Suppressor macrophage treated with lipopolysaccharide for 4 hours (primary cell): ENCODE measurements at regions not wholly inside any gene's neighbourhood (a gene's known extent, or its start where the extent isn't known, plus 50 kb on each side); places are given as distances from the start of the nearest gene placed in this dataset.

Experiments used
- DNase-seq: peaks from one replicate; pipeline ENCODE4 v3.0.0-alpha.2; 2020

- no peak for DNase-seq
Observed at GRCh38 chr5:18270635-18271338, 636.5 kb downstream of the TAF11L14 start.

- no peak for DNase-seq
Observed at GRCh38 chr5:18276939-18277338, 642.7 kb downstream of the TAF11L14 start.

GRCh38 chr5:18281947-18282581 lies 647.8 kb downstream of the TAF11L14 start:
- DNase-seq, result peak; percentile 42

GRCh38 chr5:18285257-18285656 lies 651.0 kb downstream of the TAF11L14 start:
- no peak for DNase-seq

DNA sequence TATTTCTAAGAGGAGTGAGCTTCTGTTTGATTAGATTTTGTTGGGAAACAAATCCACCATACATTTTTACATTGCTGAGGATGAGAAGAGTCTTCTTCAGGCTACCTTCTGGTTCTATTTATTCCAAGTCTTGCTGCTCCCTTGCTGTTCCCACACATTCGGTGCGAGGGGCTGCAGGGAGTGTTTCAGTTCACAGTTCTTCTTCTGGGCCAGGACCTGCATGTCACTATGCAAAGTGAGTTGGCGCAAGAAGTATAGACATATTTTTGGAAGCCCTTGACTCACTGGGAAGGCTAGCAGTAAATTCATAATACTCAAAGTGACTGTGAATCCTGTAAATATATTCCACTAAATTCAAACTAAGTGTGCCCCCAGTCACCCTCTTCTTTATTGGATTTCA lies 657.9 kb downstream of the TAF11L14 start:
- no peak for DNase-seq

GRCh38 chr5:18295696-18296095 lies 661.4 kb downstream of the TAF11L14 start:
- DNase-seq, result peak; percentile 67

- DNase-seq, result peak; percentile 8
Observed at GRCh38 chr5:18299166-18299565, 664.9 kb downstream of the TAF11L14 start.

- peak; percentile 41 for DNase-seq
Observed at GRCh38 chr5:18305288-18305924, 671.1 kb downstream of the TAF11L14 start.

DNA sequence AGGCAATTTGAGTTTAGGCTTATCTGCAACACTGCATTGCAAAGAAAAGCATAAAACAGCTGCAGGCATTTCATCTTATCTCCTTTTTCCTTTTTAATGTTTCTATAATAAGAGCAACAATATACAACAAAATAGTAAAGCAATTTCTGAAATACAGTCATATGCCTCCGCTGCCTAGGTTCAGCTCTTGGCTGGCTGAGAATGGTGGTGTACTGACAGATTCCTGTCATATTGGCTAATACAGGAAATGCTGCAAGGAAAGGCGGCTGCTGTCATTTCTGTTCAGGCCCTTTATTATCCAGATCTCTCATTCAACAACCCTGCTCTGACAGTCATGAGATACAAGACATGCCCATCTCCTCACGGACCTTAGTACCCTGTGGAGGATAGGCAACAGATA lies 677.0 kb downstream of the TAF11L14 start:
- peak; percentile 45 for DNase-seq

GRCh38 chr5:18312016-18312415 lies 677.8 kb downstream of the TAF11L14 start:
- DNase-seq, result no peak

DNA sequence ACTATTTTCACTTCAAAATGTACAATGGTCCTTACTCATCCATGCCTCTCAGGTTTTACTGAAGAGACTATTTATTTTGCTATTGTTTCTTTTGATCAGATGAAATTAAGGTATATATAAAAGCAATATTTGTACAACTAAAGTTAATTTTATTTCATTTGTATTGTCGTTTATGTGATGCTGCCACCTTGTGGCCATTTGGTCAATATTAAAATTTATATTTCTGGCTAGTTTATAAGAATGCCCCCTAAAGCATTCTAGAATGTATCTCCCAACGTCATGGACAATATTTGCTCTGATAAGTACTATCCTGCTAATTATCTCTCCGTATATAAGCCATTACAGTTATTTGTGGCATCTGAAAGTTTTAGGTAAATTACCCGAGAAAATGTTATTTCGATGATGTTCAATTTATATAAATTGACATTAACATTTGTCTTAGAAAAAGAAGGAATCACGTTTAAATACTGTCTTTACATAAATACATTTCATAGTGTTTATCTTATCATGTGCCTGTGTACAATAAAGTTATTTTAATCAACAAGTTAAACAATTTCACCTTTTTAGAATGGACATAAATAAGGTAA lies 680.0 kb downstream of the TAF11L14 start:
- peak; percentile 53 for DNase-seq

DNA sequence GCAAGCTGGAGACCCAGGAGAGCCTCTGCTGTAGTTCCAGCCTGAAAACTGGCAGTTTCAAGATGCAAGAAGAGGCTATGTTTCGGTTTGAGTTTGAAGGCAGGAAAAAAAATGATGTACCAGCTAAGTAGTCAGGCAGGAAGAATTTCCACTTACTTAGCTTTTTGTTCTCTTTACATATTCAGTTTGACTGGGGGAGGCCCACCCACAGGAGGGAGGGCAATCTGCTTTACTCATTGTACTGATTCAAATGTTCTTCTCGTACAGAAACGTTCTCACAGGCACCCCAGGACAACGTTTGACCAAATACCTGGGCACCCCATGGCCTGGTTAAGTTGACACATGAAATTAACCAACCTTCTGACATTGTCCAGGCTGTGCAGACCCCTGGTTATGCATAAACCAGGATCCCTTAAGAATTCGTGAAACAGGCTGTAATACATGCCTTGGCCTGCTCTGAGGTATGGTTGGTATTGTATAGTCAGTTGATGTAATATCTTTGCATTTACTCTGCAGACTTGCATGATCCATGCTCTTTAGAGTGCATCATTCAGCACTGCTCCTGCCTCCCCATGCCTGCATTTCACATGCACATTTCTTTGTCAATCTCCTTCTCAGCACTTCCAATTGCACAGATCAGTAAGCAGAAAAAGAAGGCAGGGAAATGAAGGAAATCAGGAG lies 687.1 kb downstream of the TAF11L14 start:
- no peak for DNase-seq

DNA sequence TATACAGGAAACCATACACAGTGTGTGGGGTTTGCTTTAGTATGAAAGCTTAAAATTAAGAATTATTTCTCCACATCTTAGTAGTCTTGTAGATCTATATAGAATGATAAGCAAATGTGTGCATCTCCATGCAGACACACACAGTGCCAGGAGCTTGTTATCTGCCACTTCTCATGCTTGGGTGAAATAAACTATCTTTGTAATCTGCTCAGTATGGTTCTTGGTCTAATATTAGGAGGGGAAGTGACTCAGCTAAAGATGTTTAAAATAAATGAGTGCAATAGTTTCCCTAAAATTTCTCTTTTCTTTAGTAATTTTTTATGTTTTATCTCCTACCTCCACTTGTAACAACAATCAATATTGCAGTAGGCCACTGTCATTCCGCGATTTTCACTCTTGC lies 689.6 kb downstream of the TAF11L14 start:
- no peak for DNase-seq

- no peak for DNase-seq
Observed at GRCh38 chr5:18325431-18325830, 691.2 kb downstream of the TAF11L14 start.

DNA sequence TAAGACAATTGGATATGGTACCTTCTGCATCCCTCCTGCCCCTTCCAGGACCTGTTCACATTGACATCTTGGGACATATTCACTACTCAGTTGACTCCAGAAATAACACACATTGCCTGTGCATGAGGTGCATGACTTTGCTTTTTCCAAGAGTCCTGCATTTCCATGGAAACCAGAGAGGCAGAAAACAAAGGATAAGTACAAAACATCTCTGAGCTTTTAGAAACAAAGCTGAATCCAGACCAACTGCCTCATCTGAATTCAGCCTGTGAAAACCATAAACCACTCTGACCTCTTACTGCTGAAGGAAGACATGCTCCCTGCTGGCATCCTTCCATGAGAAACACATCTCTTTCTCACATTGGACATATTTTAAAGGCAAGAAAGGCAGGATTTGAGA lies 695.1 kb downstream of the TAF11L14 start:
- DNase-seq, result no peak

DNA sequence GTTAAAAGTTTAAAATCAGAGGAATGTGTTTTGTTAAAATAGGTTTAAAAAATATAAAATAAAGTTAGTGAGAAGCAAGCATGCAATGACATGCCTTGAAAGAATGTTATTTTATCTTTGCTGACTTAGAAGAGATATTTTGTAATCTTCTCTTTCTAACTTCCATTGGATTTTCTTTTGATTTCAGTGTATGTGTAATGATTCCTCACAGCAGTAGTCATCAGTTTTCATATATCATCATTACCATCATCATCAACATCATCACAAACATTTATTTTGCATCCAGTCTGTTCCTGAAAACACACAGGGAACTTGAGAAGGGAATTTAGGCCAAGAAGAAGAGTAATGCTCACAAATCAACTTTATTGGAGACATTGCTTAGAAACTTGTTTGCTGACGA lies 699.6 kb downstream of the TAF11L14 start:
- no peak for DNase-seq

GRCh38 chr5:18334949-18335348 lies 700.7 kb downstream of the TAF11L14 start:
- no peak for DNase-seq

DNA sequence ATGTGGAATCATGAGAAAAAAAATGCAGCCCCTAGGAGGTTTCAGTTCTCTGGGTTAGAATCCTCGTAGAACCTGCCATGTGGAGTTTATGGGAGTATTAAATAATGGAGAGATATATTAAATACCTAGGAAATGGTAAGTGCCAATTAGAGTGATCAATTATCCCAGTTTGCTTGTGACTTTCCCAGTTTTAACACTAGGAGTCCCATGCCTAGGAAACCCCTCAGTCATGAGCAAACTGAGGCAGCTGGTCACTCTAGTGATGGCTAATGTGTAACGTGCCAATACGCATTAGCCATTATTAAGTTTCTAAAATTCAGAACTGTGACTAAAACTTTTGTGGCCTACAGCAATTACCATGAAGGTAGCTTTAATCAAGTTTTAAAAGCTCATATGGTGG lies 720.6 kb downstream of the TAF11L14 start:
- no peak for DNase-seq

- no peak for DNase-seq
Observed at GRCh38 chr5:18357486-18357885, 723.2 kb downstream of the TAF11L14 start.

GRCh38 chr5:18366234-18366633 lies 732.0 kb downstream of the TAF11L14 start:
- DNase-seq, result no peak

DNA sequence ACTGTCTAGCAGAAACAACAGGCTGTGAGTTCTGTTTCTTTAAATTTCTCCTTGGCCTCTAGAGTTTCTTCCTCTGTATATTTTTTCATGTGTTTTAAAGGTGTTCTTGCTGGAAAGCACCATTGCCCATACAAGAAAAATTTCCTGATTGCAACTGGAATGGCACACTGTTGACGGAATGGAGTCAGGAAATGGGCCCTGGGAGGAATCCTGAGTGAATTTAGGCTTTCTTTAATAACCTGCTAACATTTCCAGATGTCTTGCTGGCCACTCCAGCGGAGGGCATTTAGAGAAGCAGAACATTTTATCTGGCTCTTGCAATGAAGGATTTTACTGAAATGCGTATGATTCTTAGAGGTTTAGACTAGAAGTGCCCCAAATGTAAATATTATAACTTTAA lies 736.3 kb downstream of the TAF11L14 start:
- DNase-seq, result no peak

- no peak for DNase-seq
Observed at GRCh38 chr5:18375641-18376040, 741.4 kb downstream of the TAF11L14 start.

DNA sequence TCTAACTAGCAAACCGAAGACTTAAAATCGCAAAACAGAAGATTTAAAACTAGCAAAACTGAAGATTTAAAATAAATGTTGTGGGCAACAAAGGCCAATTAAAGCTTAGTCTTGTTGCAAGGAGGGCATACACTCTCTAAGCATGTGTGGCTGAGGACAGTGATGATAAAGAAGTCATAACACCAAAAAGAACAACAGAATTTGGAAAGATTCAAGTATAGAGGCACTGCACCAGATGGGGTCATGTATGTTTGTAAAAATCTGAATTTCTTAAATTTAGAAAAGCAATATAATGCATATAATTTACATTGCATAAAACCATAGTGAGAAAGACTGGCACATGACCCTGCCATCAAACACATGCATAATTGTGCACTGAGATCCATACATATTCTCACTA lies 743.8 kb downstream of the TAF11L14 start:
- DNase-seq, result no peak
